Loucy (cell line): ENCODE measurements at regions not wholly inside any gene's neighbourhood (a gene's known extent, or its start where the extent isn't known, plus 50 kb on each side); places are given as distances from the start of the nearest gene placed in this dataset.

Experiments
- CTCF ChIP-seq: fragments of 200-600 bp; sonication (generic); conservative IDR thresholded peaks from 2 replicates; pipeline ENCODE4 v1.5.1; 2014; ENCODE audit warnings: mild to moderate bottlenecking, antibody characterized with exemption, low read length
- EZH2phosphoT487 ChIP-seq: fragments of 200-600 bp; IDR thresholded peaks from 2 replicates; pipeline ENCODE4 v1.6.1; 2018; ENCODE audit warnings: antibody characterized with exemption, mild to moderate bottlenecking, moderate library complexity, borderline replicate concordance

DNA sequence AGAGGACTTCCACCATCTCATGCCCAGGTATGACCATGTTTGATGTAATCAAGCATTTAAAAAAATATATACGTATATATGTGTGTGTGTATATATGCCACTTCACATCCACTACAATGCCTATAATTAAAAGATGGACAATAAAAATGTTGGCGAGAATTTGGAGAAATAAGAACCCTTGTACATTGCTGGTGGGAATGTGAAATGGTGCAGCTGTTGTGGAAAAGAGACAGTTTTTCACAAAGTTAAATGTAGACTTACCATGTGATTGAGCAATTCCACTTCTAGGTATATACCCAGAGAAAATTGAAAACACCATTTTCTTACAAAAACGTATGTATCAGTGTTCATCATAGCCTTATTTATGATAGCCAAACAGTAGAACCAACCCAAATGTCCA lies 229.2 kb upstream of the WWC1 start:
- TF ChIP-seq CTCF (no peak), EZH2phosphoT487 (no peak)
